ENCODE measurements at regions not wholly inside any gene's neighbourhood (a gene's known extent, or its start where the extent isn't known, plus 50 kb on each side); places are given as distances from the start of the nearest gene placed in this dataset.

- no peak for TF ChIP-seq CTCF (IDR thresholded peaks at IDR 0.05; ENCODE audit: low read depth, low read length, missing control alignments)
- Histone ChIP-seq H3K27ac (no peak overlapping the region), H3K27me3 (replicated peaks) (no peaks in the 10 kb centered on the region), H3K4me3 (ENCODE audit: low read depth, low read length) (no peak overlapping the region), H3K36me3 (replicated peaks) (no peaks in the 10 kb centered on the region)
- in situ Hi-C loops (cut with HindIII; ENCODE audit: low pct_ligation_motif_present, low sequenced_read_pairs), result no loop called here
- DNase-seq, result no peak
Measured at GRCh38 chr1:88200545-88200944, 483.5 kb upstream of the PKN2 start.

- in situ Hi-C loops (cut with HindIII; ENCODE audit: low pct_ligation_motif_present, low sequenced_read_pairs), result no loop called here
- TF ChIP-seq CTCF (IDR thresholded peaks at IDR 0.05; ENCODE audit: low read depth, low read length, missing control alignments), result no peak
Measured at GRCh38 chr1:88204111-88204510, 480.0 kb upstream of the PKN2 start.

GRCh38 chr1:88204612-88205167 lies 479.4 kb upstream of the PKN2 start:
- H3K27me3 ChIP-seq (replicated peaks), result no peaks in the 10 kb centered on the region
- no peak for DNase-seq
- no peak overlapping the region for H3K27ac ChIP-seq
- H3K36me3 ChIP-seq (replicated peaks), result no peaks in the 10 kb centered on the region
- no peak overlapping the region for H3K4me3 ChIP-seq (ENCODE audit: low read depth, low read length)
- in situ Hi-C loops (cut with HindIII; ENCODE audit: low pct_ligation_motif_present, low sequenced_read_pairs), result no loop called here
- no peak for TF ChIP-seq CTCF (IDR thresholded peaks at IDR 0.05; ENCODE audit: low read depth, low read length, missing control alignments)

More at GRCh38 chr1:88204111-88204510, 480.0 kb upstream of the PKN2 start:
- Histone ChIP-seq H3K27ac (no peak overlapping the region), H3K27me3 (replicated peaks) (no peaks in the 10 kb centered on the region), H3K4me3 (ENCODE audit: low read depth, low read length) (no peak overlapping the region), H3K36me3 (replicated peaks) (no peaks in the 10 kb centered on the region)
- no peak for DNase-seq

- Histone ChIP-seq H3K36me3 (replicated peaks) (no peaks in the 10 kb centered on the region), H3K27ac (no peak overlapping the region), H3K4me3 (ENCODE audit: low read depth, low read length) (no peak overlapping the region), H3K27me3 (replicated peaks) (no peaks in the 10 kb centered on the region)
- no peak for DNase-seq
- in situ Hi-C loops (cut with HindIII; ENCODE audit: low pct_ligation_motif_present, low sequenced_read_pairs), result no loop called here
- no peak for TF ChIP-seq CTCF (IDR thresholded peaks at IDR 0.05; ENCODE audit: low read depth, low read length, missing control alignments)
Measured at GRCh38 chr1:88208389-88208788, 475.7 kb upstream of the PKN2 start.

- DNase-seq, result no peak
- Histone ChIP-seq H3K27me3 (replicated peaks) (no peaks in the 10 kb centered on the region), H3K36me3 (replicated peaks) (no peaks in the 10 kb centered on the region), H3K4me3 (ENCODE audit: low read depth, low read length) (no peak overlapping the region), H3K27ac (no peak overlapping the region)
- TF ChIP-seq CTCF (IDR thresholded peaks at IDR 0.05; ENCODE audit: low read depth, low read length, missing control alignments), result no peak
- in situ Hi-C loops (cut with HindIII; ENCODE audit: low pct_ligation_motif_present, low sequenced_read_pairs), result no loop called here
Measured at GRCh38 chr1:88210103-88210787, 473.8 kb upstream of the PKN2 start.

GRCh38 chr1:88216441-88216840 lies 467.6 kb upstream of the PKN2 start:
- in situ Hi-C loops (cut with HindIII; ENCODE audit: low pct_ligation_motif_present, low sequenced_read_pairs), result no loop called here
- Histone ChIP-seq H3K27me3 (replicated peaks) (no peaks in the 10 kb centered on the region), H3K27ac (no peak overlapping the region), H3K4me3 (ENCODE audit: low read depth, low read length) (no peak overlapping the region), H3K36me3 (replicated peaks) (no peaks in the 10 kb centered on the region)
- TF ChIP-seq CTCF (IDR thresholded peaks at IDR 0.05; ENCODE audit: low read depth, low read length, missing control alignments), result no peak
- DNase-seq, result no peak

All from brain microvascular endothelial cell (primary cell).